HEK293 (cell line): ENCODE measurements at regions not wholly inside any gene's neighbourhood (a gene's known extent, or its start where the extent isn't known, plus 50 kb on each side); places are given as distances from the start of the nearest gene placed in this dataset.

Experiments used
- BCL11A ChIP-seq: fragments of 450-650 bp; formaldehyde crosslinking; IDR thresholded peaks from 2 replicates; pipeline ENCODE4 v1.5.1; 2016; ENCODE audit warnings: low read depth, missing biosample characterization, missing genetic modification characterization
- GLI2 ChIP-seq: fragments of 450-650 bp; formaldehyde crosslinking; IDR thresholded peaks from 2 replicates; pipeline ENCODE4; 2017; ENCODE audit warnings: missing biosample characterization, missing genetic modification characterization, low read depth, borderline replicate concordance
- MEIS1 ChIP-seq: sonication (generic); formaldehyde crosslinking; IDR thresholded peaks from 2 replicates; pipeline ENCODE4 v1.8.1; 2022; ENCODE audit warnings: missing genetic modification reagents, mild to moderate bottlenecking, borderline replicate concordance
- YY1 ChIP-seq: fragments of 450-650 bp; formaldehyde crosslinking; IDR thresholded peaks from 2 replicates; pipeline ENCODE4 v1.5.1; 2018; ENCODE audit warnings: missing biosample characterization, missing genetic modification characterization
- ZBTB1 ChIP-seq: fragments of 450-650 bp; formaldehyde crosslinking; IDR thresholded peaks from 2 replicates; pipeline ENCODE4 v1.5.1; 2016; ENCODE audit warnings: missing biosample characterization, missing genetic modification characterization
- ZEB2 ChIP-seq: fragments of 450-650 bp; formaldehyde crosslinking; IDR thresholded peaks from 2 replicates; pipeline ENCODE4 v1.5.1; 2016; ENCODE audit warnings: missing biosample characterization, missing genetic modification characterization
- ZFP41 ChIP-seq: fragments of 450-650 bp; formaldehyde crosslinking; IDR thresholded peaks from 2 replicates; pipeline ENCODE4 v1.5.1; 2016; ENCODE audit warnings: missing biosample characterization, missing genetic modification characterization, borderline replicate concordance
- ZNF112 ChIP-seq: fragments of 450-650 bp; formaldehyde crosslinking; IDR thresholded peaks from 2 replicates; pipeline ENCODE4 v1.5.0; 2017; ENCODE audit warnings: missing biosample characterization, missing genetic modification characterization
- ZNF140 ChIP-seq: fragments of 450-650 bp; formaldehyde crosslinking; IDR thresholded peaks from 2 replicates; pipeline ENCODE4 v1.5.1; 2016; ENCODE audit warnings: missing biosample characterization, missing genetic modification characterization
- ZNF292 ChIP-seq: fragments of 450-650 bp; formaldehyde crosslinking; IDR thresholded peaks from 2 replicates; pipeline ENCODE4 v1.5.1; 2016; ENCODE audit warnings: low read depth, missing biosample characterization, missing genetic modification characterization, borderline replicate concordance
- TF ChIP-seq, protein P1 (sequence below): fragments of 450-650 bp; formaldehyde crosslinking; IDR thresholded peaks from 2 replicates; pipeline ENCODE4 v1.5.1; 2016; ENCODE audit warnings: missing biosample characterization, missing genetic modification characterization
- TF ChIP-seq, protein P2 (sequence below): fragments of 450-650 bp; formaldehyde crosslinking; IDR thresholded peaks from 2 replicates; pipeline ENCODE4 v1.5.1; 2016; ENCODE audit warnings: missing biosample characterization, missing genetic modification characterization

DNA sequence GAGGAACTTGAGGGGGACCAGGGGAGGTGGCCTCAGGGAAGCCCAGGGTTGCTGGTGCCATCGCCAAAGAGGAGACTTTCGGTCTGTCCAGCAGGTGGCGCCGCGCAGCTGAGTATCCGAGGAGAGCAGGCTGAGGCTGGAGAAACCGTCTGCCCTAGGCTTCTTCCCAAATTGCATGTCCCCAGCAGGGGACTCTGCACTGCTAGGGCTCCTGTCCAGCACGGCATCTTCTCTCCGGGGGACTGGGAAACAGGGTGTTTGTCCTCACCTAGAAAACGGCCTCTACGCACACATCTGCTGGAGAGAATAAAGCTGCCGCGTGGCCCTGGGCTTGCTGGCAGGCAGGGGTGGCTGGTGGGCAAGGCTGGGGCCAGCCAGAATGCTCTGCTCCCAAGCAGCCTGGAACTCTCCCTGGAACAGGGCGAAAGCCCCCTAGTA is 161.9 kb downstream of the SH2D4B start:
- no peak for TF ChIP-seq GLI2 (tag by site-specific recombination)
- TF ChIP-seq, protein P1, sequence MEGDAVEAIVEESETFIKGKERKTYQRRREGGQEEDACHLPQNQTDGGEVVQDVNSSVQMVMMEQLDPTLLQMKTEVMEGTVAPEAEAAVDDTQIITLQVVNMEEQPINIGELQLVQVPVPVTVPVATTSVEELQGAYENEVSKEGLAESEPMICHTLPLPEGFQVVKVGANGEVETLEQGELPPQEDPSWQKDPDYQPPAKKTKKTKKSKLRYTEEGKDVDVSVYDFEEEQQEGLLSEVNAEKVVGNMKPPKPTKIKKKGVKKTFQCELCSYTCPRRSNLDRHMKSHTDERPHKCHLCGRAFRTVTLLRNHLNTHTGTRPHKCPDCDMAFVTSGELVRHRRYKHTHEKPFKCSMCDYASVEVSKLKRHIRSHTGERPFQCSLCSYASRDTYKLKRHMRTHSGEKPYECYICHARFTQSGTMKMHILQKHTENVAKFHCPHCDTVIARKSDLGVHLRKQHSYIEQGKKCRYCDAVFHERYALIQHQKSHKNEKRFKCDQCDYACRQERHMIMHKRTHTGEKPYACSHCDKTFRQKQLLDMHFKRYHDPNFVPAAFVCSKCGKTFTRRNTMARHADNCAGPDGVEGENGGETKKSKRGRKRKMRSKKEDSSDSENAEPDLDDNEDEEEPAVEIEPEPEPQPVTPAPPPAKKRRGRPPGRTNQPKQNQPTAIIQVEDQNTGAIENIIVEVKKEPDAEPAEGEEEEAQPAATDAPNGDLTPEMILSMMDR (tag by site-specific recombination), result peak; percentile 94
- no peak for TF ChIP-seq ZNF140 (tag by site-specific recombination)
- no peak for TF ChIP-seq ZEB2 (tag by site-specific recombination)
- no peak for TF ChIP-seq ZBTB1
- TF ChIP-seq ZFP41, result no peak
- TF ChIP-seq MEIS1 (CRISPR knock-in tag), result no peak
- TF ChIP-seq YY1, result no peak
- no peak for TF ChIP-seq BCL11A (tag by site-specific recombination)
- TF ChIP-seq, protein P2, sequence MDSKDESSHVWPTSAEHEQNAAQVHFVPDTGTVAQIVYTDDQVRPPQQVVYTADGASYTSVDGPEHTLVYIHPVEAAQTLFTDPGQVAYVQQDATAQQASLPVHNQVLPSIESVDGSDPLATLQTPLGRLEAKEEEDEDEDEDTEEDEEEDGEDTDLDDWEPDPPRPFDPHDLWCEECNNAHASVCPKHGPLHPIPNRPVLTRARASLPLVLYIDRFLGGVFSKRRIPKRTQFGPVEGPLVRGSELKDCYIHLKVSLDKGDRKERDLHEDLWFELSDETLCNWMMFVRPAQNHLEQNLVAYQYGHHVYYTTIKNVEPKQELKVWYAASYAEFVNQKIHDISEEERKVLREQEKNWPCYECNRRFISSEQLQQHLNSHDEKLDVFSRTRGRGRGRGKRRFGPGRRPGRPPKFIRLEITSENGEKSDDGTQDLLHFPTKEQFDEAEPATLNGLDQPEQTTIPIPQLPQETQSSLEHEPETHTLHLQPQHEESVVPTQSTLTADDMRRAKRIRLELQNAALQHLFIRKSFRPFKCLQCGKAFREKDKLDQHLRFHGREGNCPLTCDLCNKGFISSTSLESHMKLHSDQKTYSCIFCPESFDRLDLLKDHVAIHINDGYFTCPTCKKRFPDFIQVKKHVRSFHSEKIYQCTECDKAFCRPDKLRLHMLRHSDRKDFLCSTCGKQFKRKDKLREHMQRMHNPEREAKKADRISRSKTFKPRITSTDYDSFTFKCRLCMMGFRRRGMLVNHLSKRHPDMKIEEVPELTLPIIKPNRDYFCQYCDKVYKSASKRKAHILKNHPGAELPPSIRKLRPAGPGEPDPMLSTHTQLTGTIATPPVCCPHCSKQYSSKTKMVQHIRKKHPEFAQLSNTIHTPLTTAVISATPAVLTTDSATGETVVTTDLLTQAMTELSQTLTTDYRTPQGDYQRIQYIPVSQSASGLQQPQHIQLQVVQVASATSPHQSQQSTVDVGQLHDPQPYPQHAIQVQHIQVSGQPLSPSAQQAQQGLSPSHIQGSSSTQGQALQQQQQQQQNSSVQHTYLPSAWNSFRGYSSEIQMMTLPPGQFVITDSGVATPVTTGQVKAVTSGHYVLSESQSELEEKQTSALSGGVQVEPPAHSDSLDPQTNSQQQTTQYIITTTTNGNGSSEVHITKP (tag by site-specific recombination), result no peak
- no peak for TF ChIP-seq ZNF112 (tag by site-specific recombination)
- TF ChIP-seq ZNF292, result no peak
